Muscle of arm (tissue), 1 donor: ENCODE measurements at regions not wholly inside any gene's neighbourhood (a gene's known extent, or its start where the extent isn't known, plus 50 kb on each side); places are given as distances from the start of the nearest gene placed in this dataset.
"Not testable (repeated sequence)": the region's sequence is repeated elsewhere in the genome, so short reads cannot be mapped to it uniquely, and the experiment has no call there.

Source experiments
- DNase-seq: peaks from one replicate; pipeline ENCODE4 v3.0.0-alpha.2; 2013

DNA sequence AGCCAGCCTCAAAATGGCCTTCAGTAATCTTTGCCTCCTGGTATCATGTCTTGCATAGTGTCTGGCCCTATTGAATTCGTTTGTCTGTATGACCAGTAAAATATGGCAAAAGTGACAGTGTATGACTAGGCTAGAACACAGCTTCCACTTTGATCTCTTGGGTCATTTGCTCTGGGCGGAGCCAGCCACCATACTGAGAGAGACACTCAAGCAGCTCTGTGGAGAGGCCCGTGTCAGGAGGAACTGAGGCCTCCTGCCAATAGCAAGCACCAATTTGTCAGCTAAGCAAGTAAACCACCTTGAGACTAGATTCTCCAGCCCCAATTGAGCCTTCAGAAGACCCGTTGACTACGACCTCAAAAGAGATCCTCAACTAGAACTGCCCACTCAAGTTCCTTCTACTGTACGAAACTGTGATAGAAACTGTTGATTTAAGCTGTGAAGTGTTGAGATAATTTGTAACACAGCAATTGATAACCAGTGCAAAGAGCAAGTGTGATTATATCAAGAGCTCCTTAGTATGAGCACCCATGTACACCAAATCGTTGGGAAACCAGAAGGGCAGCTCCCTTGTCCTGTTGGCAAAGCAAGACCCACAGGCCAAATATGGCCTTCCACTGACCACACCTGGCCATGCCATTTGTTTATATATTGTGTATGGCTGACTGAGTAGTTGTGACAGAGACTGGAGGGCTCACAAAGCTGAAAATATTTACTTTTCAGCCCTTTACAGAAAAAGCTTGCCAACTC is 52.7 kb upstream of the SERBP1 start:
- no peak for DNase-seq

DNA sequence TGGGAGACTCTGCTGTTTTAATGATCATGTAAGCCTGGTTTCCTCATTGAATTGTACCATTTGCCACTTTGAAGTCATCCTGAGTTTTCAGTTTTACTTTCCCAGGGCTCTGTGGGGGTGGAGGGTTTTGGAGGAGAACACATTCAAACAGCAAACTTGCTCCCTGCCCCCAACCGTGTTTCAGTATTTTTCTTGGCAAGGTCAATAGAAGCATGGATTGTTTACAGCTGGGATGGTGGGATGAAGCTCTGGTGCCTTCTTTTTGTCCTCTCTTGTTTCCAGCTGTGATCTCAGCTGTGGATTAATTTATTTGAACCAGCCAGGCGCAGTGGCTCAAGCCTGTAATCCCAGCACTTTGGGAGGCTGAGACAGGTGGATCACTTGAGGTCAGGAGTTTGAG is 54.3 kb upstream of the SERBP1 start:
- peak; percentile 24 for DNase-seq

GRCh38 chr1:67485046-67485811 is 55.0 kb upstream of the SERBP1 start:
- no peak for DNase-seq

GRCh38 chr1:67489643-67490042 is 59.4 kb upstream of the SERBP1 start:
- DNase-seq = no peak

DNA sequence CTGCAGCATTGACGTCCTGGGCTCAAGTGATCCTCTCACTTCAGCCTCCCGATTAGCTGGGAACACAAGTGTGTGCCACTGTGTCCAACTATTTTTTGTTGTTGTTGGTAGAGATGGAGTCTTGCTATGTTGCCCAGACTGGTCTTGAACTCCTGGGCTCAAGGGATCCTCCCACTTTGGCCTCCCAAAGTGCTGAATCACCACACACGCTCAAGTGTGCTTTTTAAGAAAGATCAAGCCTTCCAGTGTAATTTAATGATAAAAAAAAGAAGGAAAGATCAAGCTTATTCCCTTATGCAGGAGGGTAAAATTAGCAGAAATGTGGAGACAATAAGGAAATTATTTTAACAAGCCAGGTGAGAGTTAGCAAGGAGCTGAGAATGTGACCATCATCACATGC is 61.1 kb upstream of the SERBP1 start:
- DNase-seq = no peak

DNA sequence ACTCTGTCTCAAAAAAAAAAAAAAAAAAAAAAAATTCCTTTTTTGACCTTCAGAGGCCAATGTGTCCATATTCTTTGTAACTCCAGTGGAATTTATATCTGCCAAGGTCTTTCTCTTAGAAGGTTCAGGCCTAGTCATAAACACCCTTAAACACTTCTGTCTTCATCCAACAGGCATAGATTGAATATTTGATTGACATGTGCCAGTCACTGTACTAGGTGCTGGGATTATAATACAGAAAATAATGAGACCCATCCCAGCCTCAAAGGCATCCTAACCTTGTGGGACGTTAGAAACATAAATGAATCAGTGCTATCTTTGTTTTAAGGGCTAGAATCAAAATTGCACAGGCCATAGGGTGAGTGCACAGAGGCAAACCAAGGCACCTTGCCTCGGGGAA is 62.9 kb upstream of the SERBP1 start:
- DNase-seq = no peak

DNA sequence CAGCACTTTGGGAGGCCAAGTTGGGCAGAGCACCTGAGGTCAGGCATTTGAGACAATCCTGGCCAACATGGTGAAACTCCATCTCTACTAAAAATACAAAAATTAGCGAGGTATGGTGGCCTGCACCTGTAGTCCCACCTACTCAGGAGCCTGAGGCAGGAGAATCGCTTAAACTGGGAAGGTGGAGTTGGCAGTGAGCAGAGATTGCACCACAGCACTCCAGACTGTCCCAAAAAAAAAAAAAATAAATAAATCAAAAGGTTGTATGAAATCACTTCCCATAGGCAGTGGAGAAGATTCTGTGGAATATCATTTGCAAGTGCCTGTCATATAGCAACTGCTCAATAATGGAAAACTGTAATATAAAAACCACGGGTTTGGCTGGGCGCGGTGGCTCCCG is 65.1 kb upstream of the SERBP1 start:
- DNase-seq = no peak

DNA sequence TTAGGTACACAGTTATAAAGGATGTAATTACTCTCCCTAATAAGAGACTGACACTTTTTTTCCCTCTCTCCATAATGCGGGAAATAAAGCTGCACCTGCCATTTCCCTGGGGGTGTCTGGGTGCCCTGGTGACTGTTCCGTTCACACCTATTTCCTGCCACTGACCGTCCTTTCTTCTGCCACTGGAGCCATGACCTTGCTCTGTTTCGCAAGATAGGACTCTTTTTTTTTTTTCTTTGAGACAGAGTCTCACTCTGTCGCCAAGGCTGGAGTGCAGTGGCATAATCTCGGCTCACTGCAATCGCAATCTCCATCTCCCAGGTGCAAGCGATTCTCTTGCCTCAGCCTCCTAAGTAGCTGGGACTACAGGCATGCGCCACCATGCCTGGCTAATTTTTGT is 66.1 kb upstream of the SERBP1 start:
- DNase-seq = no peak

GRCh38 chr1:67500413-67500959 is 70.3 kb upstream of the SERBP1 start:
- DNase-seq = peak; percentile 90

DNA sequence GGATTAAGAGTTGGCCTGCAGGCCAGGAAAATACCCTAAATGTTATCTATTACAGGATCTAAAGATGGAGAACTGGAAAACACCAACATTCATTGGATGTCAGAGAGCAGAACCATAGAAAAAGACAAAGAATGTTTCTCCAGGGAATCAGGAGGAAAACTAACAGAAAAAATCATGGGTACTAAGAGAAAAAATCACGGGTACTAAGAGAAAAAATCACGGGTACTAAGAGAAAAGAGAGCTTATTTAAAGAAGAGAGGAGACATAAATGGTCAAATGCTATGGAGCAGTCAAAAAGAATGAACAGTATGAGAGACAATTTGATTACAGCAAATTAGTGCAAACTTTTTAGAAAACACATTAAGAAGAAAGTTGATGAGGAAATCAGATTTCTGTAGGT is 73.8 kb upstream of the SERBP1 start:
- no peak for DNase-seq

DNA sequence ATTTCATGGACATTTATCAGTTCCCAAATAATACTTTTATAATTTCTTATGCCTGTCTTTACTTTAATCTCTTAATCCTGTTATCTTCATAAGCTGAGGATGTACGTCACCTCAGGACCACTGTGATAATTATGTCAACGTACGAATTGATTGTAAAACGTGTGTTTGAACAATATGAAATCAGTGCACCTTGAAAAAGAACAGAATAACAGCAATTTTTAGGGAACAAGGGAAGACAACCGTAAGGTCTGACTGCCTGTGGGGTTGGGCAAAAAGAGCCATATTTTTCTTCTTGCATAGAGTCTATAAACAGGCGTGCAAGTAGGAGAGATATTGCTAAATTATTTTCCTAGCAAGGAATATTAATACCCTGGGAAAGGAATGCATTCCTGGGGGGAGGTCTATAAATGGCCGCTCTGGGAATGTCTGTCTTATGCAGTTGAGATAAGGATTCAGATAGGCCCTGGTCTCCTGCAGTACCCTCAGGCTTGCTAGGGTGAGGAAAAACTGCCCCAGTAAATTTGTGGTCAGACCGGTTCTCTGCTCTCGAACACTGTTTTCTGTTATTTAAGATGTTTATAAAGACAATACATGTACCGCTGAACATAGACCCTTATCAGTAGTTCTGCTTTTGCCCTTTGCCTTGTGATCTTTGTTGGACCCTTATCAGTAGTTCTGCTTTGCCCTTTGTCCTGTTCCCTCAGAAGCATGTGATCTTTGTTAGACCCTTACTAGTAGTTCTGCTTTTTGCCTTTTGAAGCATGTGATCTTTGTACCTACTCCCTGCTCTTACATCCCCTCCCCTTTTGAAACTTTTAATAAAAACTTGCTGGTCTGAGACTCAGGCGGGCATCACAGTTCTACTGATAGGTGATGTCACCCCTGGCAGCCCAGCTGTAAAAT is 83.4 kb upstream of the SERBP1 start:
- DNase-seq = not testable (repeated sequence)

GRCh38 chr1:67514300-67514699 is 84.1 kb upstream of the SERBP1 start:
- DNase-seq = no peak

DNA sequence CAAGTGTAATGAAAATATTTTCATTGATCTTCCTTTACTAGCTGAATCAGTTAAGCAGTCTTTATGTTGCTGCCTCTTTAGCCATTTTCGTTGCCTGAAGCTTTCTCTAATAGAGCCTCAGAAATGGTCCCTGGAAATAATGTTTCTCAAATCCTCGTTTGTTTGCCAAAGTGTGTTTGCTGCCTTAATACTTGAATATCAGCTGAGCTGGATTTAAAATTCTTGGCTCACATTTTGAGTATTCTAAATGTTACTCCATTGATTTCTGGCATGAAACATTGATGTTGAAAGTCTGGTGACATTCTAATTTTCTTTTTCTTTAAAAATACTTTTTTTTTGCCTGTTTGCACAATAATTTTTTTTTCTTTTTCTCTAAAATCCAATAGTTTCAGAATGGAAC is 84.6 kb upstream of the SERBP1 start:
- peak; percentile 50 for DNase-seq

- DNase-seq = no peak
These were observed 85.3 kb upstream of the SERBP1 start for GRCh38 chr1:67515324-67516080.

- no peak for DNase-seq
These were observed 86.8 kb upstream of the SERBP1 start for GRCh38 chr1:67517046-67517445.

DNA sequence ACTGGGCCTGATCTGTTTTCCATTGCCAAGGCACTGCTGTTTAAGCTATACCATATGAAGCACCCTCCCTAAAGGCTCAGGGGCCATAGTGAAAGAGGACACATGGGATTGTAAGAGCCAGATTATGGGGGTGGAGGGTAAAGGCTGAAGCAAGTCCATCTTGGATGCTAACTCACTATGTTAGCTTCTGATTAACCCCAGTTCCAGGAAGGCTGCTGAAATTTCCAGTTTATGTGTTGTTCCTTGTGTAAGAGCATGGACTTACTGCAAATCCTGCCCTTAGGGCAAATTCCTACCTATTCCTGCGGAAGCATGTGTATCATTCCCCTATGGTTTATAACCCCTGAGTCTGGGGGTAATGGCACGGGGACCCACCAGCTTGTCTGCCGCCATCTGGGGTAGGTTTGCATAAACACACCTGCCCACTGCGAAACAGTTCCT is 91.8 kb upstream of the SERBP1 start:
- DNase-seq = peak; percentile 60

- no peak for DNase-seq
These were observed 92.6 kb upstream of the SERBP1 start for GRCh38 chr1:67522793-67523192.

- no peak for DNase-seq
These were observed 94.2 kb upstream of the SERBP1 start for GRCh38 chr1:67524143-67525052.

DNA sequence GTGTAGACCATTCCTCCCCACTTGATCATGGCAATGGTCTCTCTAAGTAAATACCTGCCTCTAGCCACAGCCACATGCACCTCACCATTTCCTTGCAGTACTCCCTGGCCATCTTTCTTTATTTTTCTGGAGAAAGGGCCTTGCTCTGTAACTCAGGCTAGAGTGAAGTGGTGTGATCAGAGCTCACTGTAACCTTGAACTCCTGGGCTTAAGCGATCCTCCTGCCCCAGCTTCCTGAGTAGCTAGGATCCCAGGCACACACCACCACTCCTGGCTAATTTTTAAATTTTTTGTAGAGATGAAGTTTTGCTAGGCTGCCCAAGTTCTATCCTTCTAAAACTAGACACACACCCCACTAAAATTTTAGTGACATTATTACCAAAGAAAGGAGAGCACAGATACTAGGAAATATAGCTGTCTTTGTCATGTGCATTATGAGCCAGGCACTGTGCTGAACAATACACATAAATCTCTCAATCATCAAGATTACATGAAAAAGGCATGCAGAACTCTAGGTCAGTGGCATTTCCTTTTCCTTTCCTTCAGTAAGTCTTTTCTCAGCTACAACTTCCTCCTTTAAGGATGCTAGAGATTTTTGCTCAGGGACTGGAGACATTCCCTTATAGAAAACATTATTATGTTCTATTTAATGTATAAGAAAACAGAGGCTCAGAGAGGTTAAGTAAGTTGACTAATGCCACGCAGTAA is 95.0 kb upstream of the SERBP1 start:
- no peak for DNase-seq

DNA sequence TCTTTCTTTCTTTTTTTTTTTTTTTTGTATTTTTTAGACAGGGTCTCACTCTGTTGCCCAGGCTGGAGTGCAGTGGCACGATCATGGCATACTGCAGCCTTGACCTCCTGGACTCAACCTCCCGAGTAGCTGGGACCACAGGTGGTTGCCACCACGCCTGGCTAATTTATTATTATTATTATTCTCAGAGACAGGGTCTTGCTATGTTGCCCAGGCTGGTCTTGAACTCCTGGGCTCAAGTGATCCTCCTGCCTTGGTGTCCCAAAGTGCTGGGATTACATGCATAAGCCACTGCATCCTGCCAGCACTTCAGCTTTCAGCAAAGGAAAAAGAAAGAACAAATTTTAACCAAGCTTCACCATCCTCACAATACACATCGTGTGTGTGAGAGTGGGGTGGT is 97.9 kb upstream of the SERBP1 start:
- no peak for DNase-seq
